ENCODE measurements at regions not wholly inside any gene's neighbourhood (a gene's known extent, or its start where the extent isn't known, plus 50 kb on each side); places are given as distances from the start of the nearest gene placed in this dataset.

DNA sequence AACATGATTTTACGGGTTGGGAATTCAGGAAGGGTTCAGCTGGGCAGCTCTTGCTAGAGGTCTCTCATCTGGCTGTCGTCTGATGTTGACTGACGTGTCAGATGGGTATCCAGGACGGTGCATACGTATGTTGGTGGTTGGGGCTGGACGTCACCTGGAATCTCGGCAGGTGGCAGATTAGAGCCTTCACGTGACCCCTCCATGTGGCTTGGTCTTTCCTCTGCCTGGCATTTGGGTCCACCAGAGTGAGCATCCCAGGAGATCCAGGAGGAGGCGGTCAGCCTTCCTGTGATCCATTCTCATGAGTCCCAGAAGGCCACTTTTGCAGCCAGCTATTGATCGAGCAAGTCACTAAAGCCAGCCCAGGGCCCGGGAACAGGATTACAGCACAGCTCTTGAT lies 202.7 kb downstream of the FOXL1 start:
- TF ChIP-seq, protein P1, sequence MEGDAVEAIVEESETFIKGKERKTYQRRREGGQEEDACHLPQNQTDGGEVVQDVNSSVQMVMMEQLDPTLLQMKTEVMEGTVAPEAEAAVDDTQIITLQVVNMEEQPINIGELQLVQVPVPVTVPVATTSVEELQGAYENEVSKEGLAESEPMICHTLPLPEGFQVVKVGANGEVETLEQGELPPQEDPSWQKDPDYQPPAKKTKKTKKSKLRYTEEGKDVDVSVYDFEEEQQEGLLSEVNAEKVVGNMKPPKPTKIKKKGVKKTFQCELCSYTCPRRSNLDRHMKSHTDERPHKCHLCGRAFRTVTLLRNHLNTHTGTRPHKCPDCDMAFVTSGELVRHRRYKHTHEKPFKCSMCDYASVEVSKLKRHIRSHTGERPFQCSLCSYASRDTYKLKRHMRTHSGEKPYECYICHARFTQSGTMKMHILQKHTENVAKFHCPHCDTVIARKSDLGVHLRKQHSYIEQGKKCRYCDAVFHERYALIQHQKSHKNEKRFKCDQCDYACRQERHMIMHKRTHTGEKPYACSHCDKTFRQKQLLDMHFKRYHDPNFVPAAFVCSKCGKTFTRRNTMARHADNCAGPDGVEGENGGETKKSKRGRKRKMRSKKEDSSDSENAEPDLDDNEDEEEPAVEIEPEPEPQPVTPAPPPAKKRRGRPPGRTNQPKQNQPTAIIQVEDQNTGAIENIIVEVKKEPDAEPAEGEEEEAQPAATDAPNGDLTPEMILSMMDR (IDR thresholded peaks at IDR 0.05; ENCODE audit: poor library complexity) = no peak
- TF ChIP-seq EZH2phosphoT487 (IDR thresholded peaks at IDR 0.05; ENCODE audit: low read depth, severe bottlenecking, unreplicated experiment) = no peak

Data from hepatocyte (in vitro differentiated cells).